Activated CD8-positive, alpha-beta memory T cell treated with anti-CD3 and anti-CD28 coated beads for 48 hours (primary cell): ENCODE measurements at regions not wholly inside any gene's neighbourhood (a gene's known extent, or its start where the extent isn't known, plus 50 kb on each side); places are given as distances from the start of the nearest gene placed in this dataset.
A peak's percentile ranks its signal among the peaks of the same experiment; 100 is the strongest.
"Not testable (repeated sequence)": the region's sequence is repeated elsewhere in the genome, so short reads cannot be mapped to it uniquely, and the experiment has no call there.

Experiments used
- DNase-seq, 3 experiments: peaks; one replicate each; pipeline ENCODE4 v3.0.0-alpha.2; 2020; ENCODE audit warnings: low read depth in 2 of 3, low spot score in 2 of 3

- no peak for DNase-seq
These were observed 112.0 kb downstream of the ZNF648 start for GRCh38 chr1:181949500-181949899.

GRCh38 chr1:181948372-181948771 lies 113.1 kb downstream of the ZNF648 start:
- no peak for DNase-seq

GRCh38 chr1:181947441-181947840 lies 114.1 kb downstream of the ZNF648 start:
- DNase-seq, result no peak

GRCh38 chr1:181936768-181937581 lies 124.5 kb downstream of the ZNF648 start:
- peak in 2 of 3 experiments; percentile 17 to 22 for DNase-seq

- DNase-seq, result peak in 1 of 3 experiments; percentile 9
These were observed 125.2 kb downstream of the ZNF648 start for GRCh38 chr1:181936269-181936668.

GRCh38 chr1:181931873-181932272 lies 129.6 kb downstream of the ZNF648 start:
- no peak for DNase-seq

- no peak for DNase-seq
These were observed 131.3 kb downstream of the ZNF648 start for GRCh38 chr1:181930187-181930586.

GRCh38 chr1:181926697-181927096 lies 134.8 kb downstream of the ZNF648 start:
- DNase-seq, result no peak

- not testable (repeated sequence) for DNase-seq
These were observed 137.5 kb downstream of the ZNF648 start for GRCh38 chr1:181924034-181924433.

GRCh38 chr1:181919542-181919941 lies 142.0 kb downstream of the ZNF648 start:
- no peak for DNase-seq

- no peak for DNase-seq
These were observed 142.5 kb downstream of the ZNF648 start for GRCh38 chr1:181918880-181919525.

GRCh38 chr1:181911715-181912114 lies 149.8 kb downstream of the ZNF648 start:
- no peak for DNase-seq

- DNase-seq, result no peak
These were observed 150.6 kb downstream of the ZNF648 start for GRCh38 chr1:181910905-181911304.

- DNase-seq, result no peak
These were observed 152.5 kb downstream of the ZNF648 start for GRCh38 chr1:181909010-181909409.

- DNase-seq, result no peak
These were observed 154.9 kb downstream of the ZNF648 start for GRCh38 chr1:181906631-181907030.

GRCh38 chr1:181905944-181906597 lies 155.4 kb downstream of the ZNF648 start:
- no peak for DNase-seq

GRCh38 chr1:181898773-181899172 lies 162.7 kb downstream of the ZNF648 start:
- no peak for DNase-seq

GRCh38 chr1:181896824-181897223 lies 164.7 kb downstream of the ZNF648 start:
- no peak for DNase-seq

- DNase-seq, result no peak
These were observed 167.1 kb downstream of the ZNF648 start for GRCh38 chr1:181894439-181894859.

GRCh38 chr1:181893937-181894336 lies 167.6 kb downstream of the ZNF648 start:
- DNase-seq, result no peak

GRCh38 chr1:181893150-181893549 lies 168.4 kb downstream of the ZNF648 start:
- not testable (repeated sequence) for DNase-seq

- no peak for DNase-seq
These were observed 188.9 kb downstream of the ZNF648 start for GRCh38 chr1:181872562-181872961.
